Stimulated activated CD8-positive, alpha-beta memory T cell treated with anti-CD3 and anti-CD28 coated beads, Interleukin-7, amount 100 ng/mL, for 4 hours (primary cell): ENCODE measurements at regions not wholly inside any gene's neighbourhood (a gene's known extent, or its start where the extent isn't known, plus 50 kb on each side); places are given as distances from the start of the nearest gene placed in this dataset.
"Not testable (repeated sequence)": the region's sequence is repeated elsewhere in the genome, so short reads cannot be mapped to it uniquely, and the experiment has no call there.

ENCODE experiments used
- DNase-seq, 2 donors: peaks; one replicate each; pipeline ENCODE4 v3.0.0-alpha.2; 2020; ENCODE audit warnings: low read depth in 2 of 2

DNA sequence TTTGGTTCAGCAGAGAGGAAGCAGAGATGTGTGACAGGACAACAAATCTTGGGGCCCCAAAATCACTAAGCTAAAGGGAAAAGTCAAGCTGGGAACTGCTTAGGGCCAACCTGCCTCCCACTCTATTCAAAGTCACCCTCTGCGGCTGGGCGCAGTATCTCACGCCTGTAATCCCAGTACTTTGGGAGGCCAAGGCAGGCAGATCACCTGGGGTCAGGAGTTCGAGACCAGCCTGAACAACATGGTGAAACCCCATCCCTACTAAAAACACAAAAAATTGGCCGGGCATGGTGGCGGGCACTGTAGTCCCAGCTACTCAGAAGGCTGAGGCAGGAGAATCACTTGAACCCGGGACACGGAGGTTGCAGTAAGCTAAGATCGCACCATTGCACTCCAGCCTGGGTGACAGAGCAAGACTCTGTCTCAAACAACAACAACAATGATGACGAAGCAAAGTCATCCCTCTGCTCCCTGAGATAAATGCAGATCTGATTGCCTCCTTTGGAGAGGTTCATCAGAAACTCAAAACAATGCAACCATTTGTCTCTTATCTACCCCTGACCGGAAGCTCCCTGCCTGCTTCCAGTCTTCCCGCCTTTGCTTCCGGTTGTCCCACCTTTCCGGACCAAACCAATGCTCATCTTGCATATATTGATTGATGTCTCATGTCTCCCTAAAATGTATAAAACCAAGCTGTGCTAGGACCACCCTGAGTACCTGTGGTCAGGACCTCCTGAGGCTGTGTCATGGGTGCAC lies 136.4 kb upstream of the AFDN start:
- DNase-seq, result not testable (repeated sequence)

DNA sequence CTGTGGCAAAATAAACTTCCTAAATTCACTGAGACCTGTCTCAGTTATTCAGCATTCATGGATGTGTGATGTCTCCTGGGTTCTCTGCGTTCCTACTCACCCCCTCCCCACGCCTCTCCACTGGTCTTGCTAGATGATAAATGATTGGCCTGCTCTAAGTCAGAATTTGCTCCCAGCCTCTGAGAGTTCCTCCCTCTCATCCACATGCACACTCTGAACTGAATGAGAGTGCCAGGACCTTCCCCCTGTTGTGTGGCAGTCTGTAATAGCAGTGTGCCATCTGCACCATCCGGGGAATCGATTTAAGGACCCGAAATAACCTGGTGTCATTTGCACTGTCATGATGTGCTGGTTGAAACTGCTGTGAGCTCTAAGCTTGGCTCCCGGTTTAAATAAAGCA lies 135.8 kb upstream of the AFDN start:
- DNase-seq, result no peak

DNA sequence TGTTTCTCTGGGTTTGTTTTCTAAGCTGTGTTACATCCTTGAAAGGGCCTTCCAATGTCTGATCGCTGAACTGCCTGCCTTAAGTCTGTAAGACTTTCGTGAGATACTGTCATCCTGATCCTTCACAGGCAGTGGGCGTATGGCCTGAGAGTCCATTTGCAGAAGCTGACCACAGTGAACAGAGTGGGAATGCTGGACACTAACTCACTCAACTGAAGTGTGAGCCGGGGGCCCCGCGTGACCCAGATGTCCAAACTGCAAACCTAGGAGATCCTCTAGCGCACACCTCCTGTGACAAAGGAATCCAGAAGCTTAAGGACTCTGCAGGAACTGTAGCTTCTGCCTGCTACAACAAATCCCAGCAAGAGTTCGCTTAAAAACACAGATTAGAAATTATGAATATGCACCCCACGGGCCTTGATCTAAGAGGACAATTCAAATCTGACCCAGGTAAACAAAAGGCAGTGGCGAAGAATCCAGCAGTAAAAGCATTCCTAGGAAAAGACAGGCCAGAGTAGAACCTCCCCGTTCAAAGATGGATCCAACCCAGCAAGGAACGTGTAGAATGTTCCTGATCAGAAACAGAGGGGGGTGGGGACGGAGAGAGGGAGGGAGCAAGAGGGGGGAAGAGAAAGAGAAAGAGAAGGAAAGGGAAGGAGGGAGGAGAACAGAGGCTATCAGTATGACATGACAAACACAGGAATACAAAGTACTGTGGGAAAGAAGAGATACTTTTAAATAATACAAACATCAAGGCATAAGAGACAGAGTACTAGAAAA lies 135.0 kb upstream of the AFDN start:
- no peak for DNase-seq

GRCh38 chr6:167693478-167693877 lies 133.2 kb upstream of the AFDN start:
- DNase-seq, result not testable (repeated sequence)

- DNase-seq, result no peak
Measured at GRCh38 chr6:167695831-167696230, 130.9 kb upstream of the AFDN start.

- no peak for DNase-seq
Measured at GRCh38 chr6:167696296-167696695, 130.4 kb upstream of the AFDN start.

DNA sequence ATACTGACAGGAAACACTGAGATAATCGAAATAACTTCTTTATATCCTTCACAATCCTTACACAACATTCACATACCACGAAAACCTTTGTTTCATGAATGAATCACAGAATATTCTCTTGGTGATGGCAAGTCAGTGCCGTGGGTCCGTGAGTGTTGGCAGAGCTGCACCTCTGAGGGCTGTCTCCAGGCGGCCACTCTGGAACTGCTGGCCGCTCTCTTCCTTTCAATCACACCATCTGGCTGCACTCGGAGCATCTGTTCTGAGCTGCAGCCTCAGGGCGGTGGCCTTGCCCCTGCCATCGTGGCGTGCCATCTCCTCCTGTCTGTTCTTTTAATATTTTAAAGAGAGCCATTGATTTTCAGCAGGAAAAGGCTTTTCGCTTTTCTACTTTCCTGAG lies 129.4 kb upstream of the AFDN start:
- DNase-seq, result no peak

DNA sequence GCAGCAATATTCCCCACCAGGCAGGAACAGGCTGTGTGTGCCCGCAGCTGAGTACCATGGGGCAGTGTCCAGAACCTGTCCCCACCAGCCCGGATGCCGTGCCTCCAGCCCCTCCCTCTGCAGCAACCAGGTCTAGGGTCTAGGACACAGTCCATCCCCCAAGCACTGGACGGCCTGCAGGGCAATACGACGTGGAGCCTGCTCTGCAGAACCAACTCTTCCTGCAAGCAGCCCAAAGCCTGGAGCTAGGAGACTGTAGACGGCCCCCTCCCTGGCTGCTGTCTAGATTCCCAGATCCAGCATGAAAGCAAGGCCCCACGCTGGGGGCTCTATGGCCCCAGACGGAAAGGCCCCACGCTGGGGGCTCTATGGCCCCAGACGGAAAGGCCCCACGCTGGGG lies 128.2 kb upstream of the AFDN start:
- DNase-seq, result no peak

DNA sequence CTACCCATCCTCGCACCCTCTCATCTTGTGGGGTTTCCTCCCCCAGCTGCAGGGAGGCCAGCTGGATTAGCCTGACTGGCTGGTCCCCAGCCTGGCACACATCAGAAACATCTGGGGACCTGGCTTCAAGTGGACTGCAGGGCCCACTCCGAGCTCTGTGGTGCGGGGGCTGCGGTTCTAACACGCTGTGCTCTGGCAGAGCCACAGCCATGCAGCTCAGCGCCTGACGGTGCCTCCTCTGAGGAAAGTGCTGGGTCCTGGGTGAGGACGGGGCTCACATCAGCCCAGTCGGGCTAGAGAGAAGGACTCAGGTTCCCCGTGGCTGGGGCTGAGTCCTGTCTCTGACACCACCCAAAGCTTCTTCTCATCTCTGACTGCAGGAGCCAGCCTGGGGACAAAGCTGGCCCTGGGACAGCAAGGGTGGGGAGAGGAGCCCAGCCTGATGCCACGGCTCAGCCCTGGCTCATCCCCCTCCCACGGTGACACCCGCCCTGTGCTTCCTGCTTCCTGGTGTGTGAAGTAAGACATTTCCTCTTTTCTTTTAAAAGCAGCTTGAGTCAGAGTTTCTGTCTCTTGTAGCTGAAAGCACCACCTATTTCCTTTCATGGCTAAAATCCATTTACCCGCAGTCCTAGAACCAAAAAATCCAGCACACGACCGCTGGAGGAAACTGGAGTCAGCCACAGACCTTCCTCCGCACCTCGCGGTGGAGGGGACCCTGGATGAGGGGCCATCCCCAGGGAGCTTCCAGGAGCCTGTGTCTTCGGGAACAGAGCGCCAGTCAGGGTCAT lies 127.4 kb upstream of the AFDN start:
- DNase-seq, result peak; percentile 57 to 59

GRCh38 chr6:167700199-167700598 lies 126.5 kb upstream of the AFDN start:
- no peak for DNase-seq

- no peak for DNase-seq
Measured at GRCh38 chr6:167701010-167701409, 125.7 kb upstream of the AFDN start.

- DNase-seq, result no peak
Measured at GRCh38 chr6:167702241-167702827, 124.4 kb upstream of the AFDN start.

DNA sequence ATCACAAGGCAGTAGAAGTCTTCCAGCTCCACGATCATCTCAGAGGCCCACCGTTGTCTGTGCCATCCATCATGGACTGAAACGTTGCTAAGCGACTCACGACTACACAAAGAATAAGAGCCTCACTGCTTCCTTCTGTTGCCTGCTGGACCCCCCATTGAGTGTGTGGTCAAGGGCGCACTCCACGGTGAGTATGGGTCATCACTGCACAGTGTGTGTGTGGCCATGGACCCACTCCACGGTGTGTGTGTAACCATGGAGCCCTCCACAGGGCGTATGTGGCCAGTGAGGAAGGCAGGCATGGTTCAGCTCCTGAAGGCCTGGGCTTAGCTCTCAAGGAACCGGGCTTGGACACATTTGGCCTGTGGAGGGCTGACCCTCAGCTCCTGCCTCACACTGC lies 123.4 kb upstream of the AFDN start:
- DNase-seq, result no peak

GRCh38 chr6:167703781-167704180 lies 122.9 kb upstream of the AFDN start:
- DNase-seq, result no peak

DNA sequence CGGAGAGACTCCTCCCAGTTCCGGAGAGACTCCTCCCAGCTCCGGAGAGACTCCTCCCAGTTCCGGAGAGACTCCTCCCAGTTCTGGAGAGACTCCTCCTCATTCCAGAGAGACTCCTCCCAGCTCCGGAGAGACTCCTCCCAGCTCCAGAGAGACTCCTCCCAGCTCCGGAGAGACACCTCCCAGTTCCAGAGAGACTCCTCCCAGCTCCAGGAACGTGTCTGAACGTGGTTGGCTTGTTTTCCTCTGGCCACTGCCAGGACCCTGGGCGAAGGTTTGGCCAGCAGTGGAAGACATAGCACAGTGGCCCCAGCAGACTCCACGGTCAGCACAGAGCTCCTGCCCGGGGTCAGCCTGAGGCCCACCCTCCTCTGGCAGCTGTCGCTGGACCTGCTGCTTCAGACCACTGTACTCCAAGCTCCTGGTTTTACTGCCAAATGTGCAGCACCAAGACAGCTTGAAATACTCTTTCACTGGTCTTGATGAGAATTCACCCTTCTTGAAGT lies 122.3 kb upstream of the AFDN start:
- no peak for DNase-seq

DNA sequence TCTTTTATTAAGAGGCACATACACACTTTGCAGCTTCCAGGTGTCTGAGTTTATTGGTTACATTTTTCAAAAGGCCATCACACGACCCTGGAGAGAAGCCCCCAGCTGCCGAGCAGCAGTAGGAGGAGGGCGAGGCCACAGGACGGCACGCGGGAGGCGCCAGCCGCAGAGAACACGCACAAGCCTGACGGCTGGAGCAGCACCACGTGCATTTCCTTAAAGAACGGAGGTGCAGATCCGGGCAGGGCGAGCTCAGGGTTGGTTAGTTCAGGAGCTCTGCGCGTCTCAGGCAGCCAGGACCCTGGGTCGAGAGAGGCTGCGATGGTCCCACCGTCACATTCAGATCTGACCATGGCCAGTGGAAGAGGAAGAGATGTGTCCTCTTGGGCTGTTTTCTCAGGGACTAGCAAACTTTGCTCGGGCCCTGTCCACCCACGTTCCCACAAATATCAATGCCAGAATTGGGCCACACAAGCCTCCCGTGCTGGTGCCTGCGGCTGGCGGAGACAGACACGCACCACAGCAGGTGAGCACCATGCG lies 121.4 kb upstream of the AFDN start:
- no peak for DNase-seq

DNA sequence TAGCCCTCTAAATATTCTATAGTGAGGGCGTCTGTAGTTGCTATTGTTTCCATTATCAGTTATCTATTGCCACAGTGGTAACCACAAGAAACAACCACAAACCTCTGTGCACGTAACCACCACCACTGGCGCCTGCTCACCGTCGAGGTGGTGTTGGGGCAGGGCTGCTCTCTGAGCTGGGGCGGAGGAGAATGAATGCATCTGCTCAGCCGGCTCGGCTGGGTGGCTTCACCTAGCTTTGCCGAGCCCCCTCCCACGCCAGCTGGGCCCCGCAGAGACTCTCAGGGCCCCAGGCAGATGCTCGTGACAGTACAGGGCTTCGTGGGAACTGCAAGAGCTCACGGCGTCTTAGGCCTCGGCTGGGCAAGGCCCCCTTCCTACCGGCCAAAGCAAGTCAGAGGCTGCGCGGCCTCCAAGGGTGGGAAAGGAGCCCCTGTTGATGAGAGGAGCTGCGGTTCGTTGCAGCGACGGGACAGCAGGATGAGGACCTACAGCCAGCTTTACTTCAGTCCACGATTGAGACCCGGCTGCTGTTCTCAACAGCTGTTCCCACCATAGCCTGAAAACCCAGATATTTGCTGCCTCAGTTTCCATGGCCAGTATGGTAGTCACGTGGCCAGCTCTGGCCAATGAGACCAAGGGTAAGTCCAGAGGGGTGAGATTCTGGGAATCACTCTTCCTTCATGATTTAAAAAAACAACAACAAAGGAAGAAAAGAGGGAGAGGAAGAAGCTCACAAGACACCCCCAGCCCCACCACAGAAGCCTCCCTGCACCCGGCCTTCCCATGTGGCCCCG lies 120.2 kb upstream of the AFDN start:
- DNase-seq, result peak; percentile 52 to 59

DNA sequence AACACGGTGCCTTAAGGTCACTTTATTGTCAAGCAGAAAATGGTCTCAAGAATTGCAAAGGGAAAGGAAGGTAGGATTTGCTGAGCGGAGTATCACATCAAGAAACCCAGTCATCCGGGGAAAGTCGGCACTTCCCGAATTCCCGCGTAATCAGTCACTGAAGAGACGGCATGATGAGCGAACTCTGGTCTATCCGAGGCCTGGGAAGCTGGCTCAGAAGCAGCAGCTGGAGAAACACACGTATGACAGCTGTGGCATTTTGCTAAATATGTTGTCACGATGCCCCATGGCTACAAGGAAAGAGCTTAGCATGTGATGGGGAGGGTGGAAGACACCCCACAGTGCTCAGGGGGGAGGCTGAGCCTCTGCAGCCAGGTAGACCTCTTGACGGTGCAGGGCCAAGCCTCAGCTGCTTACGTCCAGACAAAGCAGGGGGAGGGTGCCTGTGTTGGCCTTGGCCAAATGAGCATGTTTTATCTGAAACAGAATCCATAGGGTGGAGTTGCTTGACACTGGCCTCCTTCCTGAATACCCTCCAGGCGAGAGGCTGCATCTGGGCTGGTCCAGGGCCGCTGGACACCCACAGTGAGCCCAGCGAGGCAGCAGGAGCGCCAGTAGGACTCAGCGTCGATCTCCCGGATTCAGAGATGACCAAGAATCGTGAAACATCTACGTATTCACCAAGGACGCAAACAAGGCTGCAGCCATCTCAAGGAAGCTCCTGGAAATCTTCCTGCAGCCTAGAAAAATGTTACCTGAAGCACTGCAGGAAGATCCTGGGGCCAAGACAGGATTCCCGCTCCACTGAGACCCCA lies 118.8 kb upstream of the AFDN start:
- no peak for DNase-seq

- DNase-seq, result no peak
Measured at GRCh38 chr6:167708501-167709094, 118.1 kb upstream of the AFDN start.

DNA sequence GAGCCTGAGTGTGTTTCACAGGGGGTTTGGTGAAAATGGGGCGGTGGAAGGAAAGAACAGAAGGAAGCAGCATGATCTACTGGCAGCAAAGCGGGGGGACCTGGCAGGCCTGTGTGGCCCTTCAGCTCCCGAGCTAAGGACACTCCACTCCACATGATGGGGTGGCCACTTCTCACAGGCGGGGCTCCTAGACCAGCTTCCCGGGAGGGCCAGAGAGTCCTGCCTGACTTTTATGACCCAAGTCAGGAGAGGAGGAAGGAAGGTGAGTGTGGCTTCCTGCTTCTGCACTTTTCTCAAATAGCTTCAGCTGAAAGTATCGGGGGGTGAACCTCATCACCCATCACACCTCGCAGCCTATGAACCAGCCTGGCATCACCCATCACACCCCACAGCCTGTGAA lies 117.5 kb upstream of the AFDN start:
- DNase-seq, result no peak
